LoVo (cell line): ENCODE measurements at regions not wholly inside any gene's neighbourhood (a gene's known extent, or its start where the extent isn't known, plus 50 kb on each side); places are given as distances from the start of the nearest gene placed in this dataset.
"Not testable (repeated sequence)": the region's sequence is repeated elsewhere in the genome, so short reads cannot be mapped to it uniquely, and the experiment has no call there.

Source experiments
- DNase-seq: peaks from one replicate; pipeline ENCODE4 v3.0.0-alpha.2; 2016; ENCODE audit warnings: low spot score

DNA sequence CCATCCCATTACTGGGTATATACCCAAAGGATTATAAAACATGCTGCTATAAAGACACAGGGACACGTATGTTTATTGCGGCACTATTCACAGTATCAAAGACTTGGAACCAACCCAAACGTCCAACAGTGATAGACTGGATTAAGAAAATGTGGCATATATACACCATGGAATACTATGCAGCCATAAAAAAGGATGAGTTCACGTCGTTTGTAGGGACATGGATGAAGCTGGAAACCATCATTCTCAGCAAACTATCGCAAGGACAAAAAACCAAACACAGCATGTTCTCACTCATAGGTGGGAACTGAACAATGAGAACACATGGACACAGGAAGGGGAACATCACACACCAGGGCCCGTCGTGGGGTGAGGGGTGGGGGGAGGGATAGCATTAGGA is 106.1 kb downstream of the CHD1L start:
- DNase-seq, result not testable (repeated sequence)

- DNase-seq, result no peak
Observed at GRCh38 chr1:147349533-147349932, 107.0 kb downstream of the CHD1L start.

DNA sequence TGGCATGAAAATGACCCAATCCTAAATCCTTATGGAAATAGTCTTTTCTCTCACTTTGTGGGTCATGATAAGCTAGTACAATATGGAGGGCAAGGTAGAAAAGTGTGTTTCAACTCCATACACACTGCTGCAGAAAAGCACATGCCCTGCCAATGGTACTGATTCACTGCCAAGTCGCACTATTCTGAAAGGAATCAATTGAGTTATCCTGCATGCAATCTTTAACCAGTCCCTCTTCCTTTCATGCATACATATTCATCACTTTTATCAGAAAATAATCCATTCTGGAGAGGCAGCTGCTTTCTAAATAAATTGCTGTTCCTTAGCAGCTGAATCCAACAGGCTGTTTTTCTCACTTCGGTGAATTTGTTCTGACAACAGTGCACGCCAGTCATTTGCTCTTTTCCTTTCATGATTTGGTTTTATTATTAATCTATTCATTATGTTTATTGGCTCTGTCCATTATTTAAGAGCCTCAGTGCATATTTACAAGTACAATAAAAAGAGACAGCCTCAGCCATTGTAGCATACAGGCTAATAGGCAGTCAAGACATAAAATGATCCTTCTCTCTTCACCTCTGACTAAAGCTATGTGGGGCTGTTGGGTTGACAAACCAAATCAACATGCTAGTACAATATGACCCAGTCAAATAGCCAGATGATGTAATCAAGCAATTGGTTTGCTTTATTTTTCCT is 108.8 kb downstream of the CHD1L start:
- DNase-seq, result no peak

- DNase-seq, result no peak
Observed at GRCh38 chr1:147377263-147378246, 135.1 kb downstream of the CHD1L start.

DNA sequence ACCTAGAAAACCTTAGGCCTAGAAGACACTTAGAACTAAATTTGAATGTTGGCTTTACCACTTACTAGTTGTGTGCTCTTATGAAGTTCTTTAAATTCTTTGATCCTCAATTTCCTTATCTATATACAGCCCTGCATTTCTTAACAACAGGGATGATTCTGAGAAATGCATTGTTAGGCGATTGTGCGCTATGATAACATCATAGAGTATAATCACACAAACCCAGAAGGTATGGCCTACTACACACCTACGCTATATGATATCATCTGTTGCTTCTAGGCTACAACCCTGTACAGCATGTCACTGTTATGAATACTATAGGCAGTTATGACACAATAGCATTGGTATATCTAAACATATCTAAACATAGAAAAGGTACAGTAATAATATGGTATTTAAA is 137.4 kb downstream of the CHD1L start:
- no peak for DNase-seq

GRCh38 chr1:147384804-147385203 is 142.3 kb downstream of the CHD1L start:
- no peak for DNase-seq

- no peak for DNase-seq
Observed at GRCh38 chr1:147388969-147389368, 146.5 kb downstream of the CHD1L start.

DNA sequence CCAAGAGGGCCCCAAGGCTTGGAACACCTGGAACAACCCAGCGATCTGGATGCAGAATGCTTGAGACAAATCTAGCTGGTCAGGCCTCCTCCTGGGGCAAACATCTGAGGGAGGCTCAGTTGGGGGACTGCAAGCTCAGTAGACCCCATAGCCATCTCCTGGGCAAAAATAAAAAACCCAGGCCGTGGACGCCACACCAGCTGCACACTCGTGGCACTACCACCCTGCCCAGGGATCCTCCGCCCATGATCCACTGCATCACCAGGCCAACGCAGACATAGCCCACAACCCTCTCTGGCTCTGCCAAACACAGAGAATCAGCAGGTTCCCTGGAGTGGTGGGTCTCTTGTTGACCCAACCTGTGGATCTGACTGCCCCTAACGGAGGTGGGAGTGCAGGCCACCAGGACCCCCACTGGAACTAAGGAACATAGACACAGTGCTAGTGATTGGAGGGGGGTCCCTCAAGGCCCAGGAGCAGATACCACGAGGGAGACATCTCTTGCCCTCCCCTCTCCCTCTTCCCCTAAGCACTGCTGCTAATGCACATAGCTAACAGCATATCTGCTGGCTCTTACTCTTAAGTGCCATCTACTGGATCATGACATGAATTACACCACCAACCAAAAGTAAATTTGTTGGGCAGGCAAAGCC is 147.2 kb downstream of the CHD1L start:
- DNase-seq, result peak; percentile 54

DNA sequence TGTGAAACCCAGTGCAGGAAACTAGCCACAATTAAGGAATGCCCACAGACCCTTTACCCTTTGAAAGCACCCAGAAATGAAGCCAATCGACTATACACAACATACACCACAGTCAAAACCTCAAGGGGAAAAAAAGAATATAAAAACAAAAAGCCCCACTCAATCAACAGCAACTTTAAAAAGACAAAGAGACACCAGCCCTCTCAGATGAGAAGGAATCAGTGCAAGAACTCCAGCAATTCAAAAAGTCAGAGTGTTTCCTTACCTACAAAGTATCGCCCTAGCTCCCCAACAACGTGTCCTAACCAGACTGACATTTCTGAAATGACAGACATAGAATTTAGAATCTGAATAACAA is 147.7 kb downstream of the CHD1L start:
- no peak for DNase-seq

DNA sequence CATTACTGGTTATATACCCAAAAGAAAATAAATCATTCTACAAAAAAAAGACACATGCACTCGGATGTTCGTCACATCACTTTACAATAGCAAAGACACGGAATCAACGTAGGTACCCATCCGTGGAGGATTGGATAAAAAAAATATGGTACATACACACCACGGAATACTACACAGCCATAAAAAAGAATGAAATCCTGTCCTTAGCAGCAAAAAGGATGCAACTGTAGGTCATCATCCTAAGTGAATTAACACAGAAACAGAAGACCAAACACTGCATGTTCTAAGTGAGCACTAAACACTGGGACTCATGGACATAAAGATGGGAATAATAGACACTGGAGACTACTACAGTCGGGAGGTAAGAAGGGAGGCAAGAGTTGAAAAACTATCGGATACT is 148.6 kb downstream of the CHD1L start:
- DNase-seq, result no peak

DNA sequence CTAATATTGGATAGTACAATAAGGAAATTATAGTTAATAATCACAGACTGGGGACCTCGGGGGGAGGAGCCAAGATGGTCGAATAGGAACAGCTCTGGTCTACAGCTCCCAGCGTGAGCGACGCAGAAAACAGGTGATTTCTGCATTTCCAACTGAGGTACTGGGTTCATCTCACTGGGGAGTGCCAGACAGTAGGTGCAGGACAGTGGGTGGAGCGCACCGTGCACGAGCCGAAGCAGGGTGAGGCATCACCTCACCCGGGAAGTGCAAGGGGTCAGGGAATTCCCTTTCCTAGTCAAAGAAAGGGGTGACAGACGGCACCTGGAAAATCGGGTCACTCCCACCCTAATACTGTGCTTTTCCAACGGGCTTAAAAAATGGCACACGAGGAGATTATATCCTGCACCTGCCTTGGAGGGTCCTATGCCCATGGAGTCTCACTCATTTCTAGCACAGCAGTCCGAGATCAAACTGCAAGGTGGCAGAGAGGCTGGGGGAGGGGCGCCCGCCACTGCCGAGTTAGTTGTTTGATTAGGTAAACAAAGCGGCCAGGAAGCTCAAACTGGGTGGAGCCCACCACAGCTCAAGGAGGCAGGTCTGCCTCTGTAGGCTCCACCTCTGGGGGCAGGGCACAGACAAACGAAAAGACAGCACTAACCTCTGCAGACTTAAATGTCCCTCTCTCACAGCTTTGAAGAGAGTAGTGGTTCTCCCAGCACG is 138.8 kb upstream of the BCL9 start:
- peak; percentile 49 for DNase-seq

GRCh38 chr1:147404344-147404743 is 137.0 kb upstream of the BCL9 start:
- DNase-seq, result not testable (repeated sequence)

DNA sequence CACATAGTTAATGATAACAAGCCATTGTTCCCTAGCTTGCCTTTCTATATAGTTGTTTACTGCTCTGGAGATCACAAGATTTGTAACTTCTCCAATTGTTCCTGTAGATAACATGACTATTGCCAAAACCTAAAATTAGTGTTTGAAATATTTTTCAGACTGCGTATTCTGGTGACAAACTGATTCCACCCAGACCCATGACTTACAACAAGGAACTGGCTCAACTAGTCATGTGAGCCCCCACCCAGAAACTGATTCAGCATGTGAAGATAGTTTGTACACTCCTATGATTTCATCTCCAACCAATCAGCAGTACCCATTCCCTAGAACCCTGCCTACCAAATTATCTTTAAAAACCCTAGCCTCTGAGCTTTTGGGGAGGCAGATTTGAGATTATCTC is 131.4 kb upstream of the BCL9 start:
- DNase-seq, result no peak

DNA sequence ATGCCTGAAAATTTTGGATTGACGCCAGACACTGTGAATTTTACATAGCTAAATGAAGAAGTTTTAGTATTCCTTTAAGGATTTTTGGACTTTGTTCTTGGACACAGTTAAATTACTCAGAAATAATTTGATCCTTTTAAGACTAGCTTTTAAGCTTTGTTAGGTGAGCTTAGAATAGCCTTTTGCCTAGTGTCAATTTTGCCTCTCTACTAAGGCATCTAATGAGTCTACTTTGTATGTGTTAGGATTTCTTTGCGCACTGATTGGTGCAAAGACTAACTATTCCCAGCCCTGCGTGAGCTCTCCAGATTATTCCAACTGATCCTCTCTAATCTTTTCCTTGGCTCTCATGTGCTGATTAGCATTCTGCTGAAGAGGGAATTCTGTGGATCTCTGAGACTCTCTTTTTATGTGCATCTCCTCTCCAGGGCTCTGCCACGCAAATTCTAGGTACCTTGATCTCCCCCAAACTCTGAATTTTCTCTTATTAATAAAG is 128.1 kb upstream of the BCL9 start:
- no peak for DNase-seq

GRCh38 chr1:147414505-147415163 is 126.7 kb upstream of the BCL9 start:
- DNase-seq, result no peak

- DNase-seq, result no peak
Observed at GRCh38 chr1:147417024-147417423, 124.3 kb upstream of the BCL9 start.

GRCh38 chr1:147423100-147423827 is 118.0 kb upstream of the BCL9 start:
- peak; percentile 63 for DNase-seq

GRCh38 chr1:147434921-147435320 is 106.4 kb upstream of the BCL9 start:
- no peak for DNase-seq

DNA sequence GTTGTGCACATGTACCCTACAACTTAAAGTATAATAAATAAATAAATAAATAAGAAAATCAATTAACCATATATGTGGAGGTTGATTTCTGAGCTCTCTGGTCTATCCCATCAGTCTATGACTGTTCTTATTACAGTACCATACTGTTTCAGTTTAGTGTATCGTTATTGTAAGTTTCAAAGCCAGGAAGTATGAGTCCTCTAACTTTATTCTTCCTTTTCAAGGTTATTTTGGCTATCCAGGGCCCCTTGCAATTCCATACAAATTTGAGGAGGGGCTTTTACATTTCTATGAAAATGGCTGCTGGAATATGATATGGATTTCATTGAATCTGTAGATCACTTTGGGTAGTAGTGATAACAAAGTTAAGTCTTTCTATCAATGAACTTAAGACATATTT is 96.9 kb upstream of the BCL9 start:
- no peak for DNase-seq

- DNase-seq, result no peak
Observed at GRCh38 chr1:147451628-147452027, 89.7 kb upstream of the BCL9 start.

DNA sequence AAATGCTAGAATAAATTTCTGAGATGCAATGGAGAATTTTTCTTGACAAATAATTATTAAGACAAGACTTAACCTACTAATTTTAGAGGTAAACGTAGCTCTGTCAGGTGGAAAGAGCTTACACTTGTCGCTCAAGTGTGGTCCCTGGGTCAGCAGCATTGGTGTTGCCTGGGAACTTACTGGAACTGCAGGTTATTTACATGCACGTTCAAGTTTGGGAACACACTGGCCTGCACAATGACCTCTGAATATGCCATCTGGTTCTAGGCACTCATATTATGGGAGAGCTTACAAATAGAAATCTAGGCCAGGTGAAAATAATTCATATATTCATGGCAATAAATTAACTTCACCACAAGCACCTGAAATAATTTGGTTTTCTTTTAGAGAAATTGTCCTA is 88.5 kb upstream of the BCL9 start:
- no peak for DNase-seq
